HG03342 (cell line): ENCODE measurements at regions not wholly inside any gene's neighbourhood (a gene's known extent, or its start where the extent isn't known, plus 50 kb on each side); places are given as distances from the start of the nearest gene placed in this dataset.

ENCODE experiments used
- ATAC-seq: cut with Tn5 transposase; IDR thresholded peaks from one replicate; pipeline ENCODE4 v1.9.1; 2021; ENCODE audit warnings: mild to moderate bottlenecking, moderate library complexity; ENCODE audit not compliant: unreplicated experiment

GRCh38 chr2:176388861-176389260 is 119.6 kb downstream of the MTX2 start:
- no peak for ATAC-seq

- no peak for ATAC-seq
Measured at GRCh38 chr2:176390276-176391147, 121.3 kb downstream of the MTX2 start.

- ATAC-seq = no peak
Measured at GRCh38 chr2:176391148-176391419, 121.8 kb downstream of the MTX2 start.

- ATAC-seq = no peak
Measured at GRCh38 chr2:176392249-176392648, 123.0 kb downstream of the MTX2 start.

GRCh38 chr2:176392744-176393414 is 123.6 kb downstream of the MTX2 start:
- no peak for ATAC-seq

GRCh38 chr2:176395273-176395854 is 126.1 kb downstream of the MTX2 start:
- ATAC-seq = no peak

GRCh38 chr2:176398243-176399073 is 129.2 kb downstream of the MTX2 start:
- no peak for ATAC-seq

- ATAC-seq = no peak
Measured at GRCh38 chr2:176399074-176399598, 129.9 kb downstream of the MTX2 start.

- peak; percentile 97 for ATAC-seq
Measured at GRCh38 chr2:176405477-176405876, 136.2 kb downstream of the MTX2 start.

GRCh38 chr2:176407706-176408105 is 138.5 kb downstream of the MTX2 start:
- ATAC-seq = no peak

GRCh38 chr2:176409671-176410070 is 140.4 kb downstream of the MTX2 start:
- no peak for ATAC-seq

GRCh38 chr2:176412136-176412535 is 142.9 kb downstream of the MTX2 start:
- ATAC-seq = no peak

GRCh38 chr2:176413786-176414185 is 144.5 kb downstream of the MTX2 start:
- ATAC-seq = no peak

- ATAC-seq = no peak
Measured at GRCh38 chr2:176414641-176415040, 145.4 kb downstream of the MTX2 start.

- ATAC-seq = no peak
Measured at GRCh38 chr2:176415174-176415895, 146.1 kb downstream of the MTX2 start.

- no peak for ATAC-seq
Measured at GRCh38 chr2:176415937-176416499, 146.8 kb downstream of the MTX2 start.

GRCh38 chr2:176418768-176419167 is 149.5 kb downstream of the MTX2 start:
- ATAC-seq = no peak

- ATAC-seq = no peak
Measured at GRCh38 chr2:176419591-176420071, 150.4 kb downstream of the MTX2 start.

GRCh38 chr2:176421297-176422050 is 152.2 kb downstream of the MTX2 start:
- ATAC-seq = no peak
